ENCODE measurements at regions not wholly inside any gene's neighbourhood (a gene's known extent, or its start where the extent isn't known, plus 50 kb on each side); places are given as distances from the start of the nearest gene placed in this dataset.

DNA sequence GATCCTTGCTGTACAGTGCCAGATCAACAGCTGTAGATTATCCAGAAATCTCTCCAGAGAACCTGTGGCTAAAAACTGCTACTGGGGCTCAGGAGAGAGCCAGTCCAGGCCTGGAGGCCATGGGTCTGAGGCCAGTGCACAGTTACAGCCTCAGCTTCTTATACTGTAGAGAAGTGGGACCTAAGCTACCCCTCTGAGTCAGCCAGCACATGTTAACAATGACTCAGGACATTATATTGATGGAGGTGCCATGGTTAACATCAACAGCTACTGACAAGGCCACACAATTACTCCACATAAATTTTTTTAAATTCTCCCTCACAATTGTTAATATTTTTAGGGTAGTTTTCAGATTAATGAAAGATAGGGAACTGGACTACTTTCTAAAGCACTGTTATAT is 138.5 kb downstream of the RBM26 start:
- no peak for DNase-seq (ENCODE audit: extremely low read depth in 1 of 2, low read depth in 1 of 2)

DNA sequence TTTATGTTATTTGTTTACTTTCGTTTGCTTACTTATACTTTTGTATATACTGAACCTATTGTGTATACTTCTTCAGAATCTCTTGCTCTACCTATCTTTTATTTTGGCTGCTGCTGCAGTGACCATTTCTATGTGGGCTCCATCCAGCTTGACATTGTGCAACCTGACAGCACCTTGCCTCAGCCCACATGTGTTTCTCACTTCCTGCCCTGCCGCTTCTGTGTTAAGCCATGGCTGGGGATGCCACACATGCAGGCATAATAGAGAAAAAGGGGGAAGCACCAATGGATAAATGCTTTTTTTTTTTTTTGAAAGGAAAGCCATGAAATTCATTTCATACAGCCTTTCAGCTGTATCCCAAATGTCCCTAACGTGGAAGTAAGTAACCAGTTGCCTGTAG is 147.6 kb downstream of the RBM26 start:
- DNase-seq (ENCODE audit: extremely low read depth in 1 of 2, low read depth in 1 of 2) = no peak

DNA sequence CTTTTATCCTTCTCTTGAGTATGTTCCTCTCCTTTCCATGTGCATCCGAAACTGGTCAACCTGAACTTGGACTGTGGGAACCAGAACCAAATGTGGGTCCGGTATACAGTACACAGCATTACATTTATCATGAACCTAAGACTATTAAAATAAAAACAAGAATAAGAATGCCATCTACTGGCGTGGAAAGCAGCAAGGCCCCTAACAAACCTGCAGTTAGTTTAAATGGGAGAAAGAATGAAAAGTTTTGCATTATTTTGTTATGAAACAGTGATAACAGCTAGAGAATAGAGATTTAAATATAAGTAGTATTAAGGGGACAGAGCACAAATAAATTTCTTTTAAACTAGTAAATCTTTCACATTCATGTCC is 159.5 kb downstream of the RBM26 start:
- DNase-seq (ENCODE audit: extremely low read depth in 1 of 2, low read depth in 1 of 2) = no peak

DNA sequence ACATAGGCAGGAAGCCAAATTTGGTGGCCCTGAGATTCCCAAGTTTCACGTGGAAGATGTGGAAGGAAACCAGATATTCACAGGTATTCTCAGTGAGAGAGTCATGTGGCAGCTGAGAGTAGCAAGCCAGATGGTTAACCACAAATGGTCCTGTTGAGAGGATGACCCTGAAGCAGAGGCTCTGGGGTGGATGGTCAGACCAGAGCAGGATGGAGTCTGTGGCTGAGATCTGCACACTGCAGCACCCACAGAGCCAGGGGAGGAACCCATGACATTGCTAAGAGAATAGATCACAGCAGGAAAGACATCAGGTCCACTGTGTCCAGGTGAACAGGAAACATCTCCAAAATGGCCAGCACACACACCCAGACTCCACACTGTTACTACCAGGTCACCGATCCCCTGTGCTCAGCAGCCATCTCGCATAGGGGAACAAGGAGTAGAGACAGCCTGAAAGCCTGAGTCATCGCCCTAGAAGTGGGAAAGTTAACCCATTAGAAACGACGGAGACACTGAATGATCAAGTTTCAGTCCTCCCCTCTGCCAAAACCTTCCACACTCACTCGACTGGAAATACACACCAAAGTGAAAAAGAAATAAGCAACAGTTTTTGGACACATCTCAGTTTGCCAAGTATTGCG is 160.0 kb downstream of the RBM26 start:
- no peak for DNase-seq (ENCODE audit: extremely low read depth in 1 of 2, low read depth in 1 of 2)

DNA sequence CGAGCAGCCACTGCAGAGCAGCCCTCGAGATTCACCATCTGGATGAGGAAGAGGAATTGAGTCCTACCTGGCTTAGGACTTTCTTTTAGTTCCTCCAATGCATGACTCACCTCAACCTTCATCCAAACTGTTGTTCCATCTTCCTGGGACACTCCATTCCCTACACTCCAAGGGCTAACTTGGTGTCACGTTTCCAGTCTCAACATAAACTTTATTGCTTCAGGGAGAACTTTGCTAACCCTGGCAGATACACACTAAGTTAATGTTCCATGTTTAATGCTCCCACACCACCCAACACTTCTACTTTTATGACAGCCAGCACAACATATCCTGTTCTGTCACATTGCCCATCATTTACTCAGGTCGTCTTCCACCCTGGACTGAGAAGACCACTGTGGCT is 164.4 kb downstream of the RBM26 start:
- DNase-seq (ENCODE audit: extremely low read depth in 1 of 2, low read depth in 1 of 2) = no peak

DNA sequence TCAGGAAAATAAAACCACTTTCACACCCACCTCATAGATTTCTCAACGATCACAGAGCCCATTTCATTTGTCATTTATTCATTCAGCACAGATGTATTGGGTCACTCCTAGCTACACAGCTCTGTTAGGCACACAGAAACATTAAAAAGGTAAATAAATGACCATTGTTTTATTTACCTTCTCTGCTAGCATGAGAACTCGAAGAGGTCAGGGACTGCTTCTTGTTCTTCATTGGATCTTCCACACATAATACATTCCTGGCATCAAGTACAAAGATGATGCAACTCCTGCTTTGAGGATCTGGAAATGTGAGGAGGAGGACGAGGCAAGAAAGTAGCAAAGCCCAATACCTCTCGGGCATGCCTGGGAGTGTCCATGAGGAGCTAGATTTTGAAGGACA is 168.1 kb downstream of the RBM26 start:
- DNase-seq (ENCODE audit: extremely low read depth in 1 of 2, low read depth in 1 of 2) = no peak

DNA sequence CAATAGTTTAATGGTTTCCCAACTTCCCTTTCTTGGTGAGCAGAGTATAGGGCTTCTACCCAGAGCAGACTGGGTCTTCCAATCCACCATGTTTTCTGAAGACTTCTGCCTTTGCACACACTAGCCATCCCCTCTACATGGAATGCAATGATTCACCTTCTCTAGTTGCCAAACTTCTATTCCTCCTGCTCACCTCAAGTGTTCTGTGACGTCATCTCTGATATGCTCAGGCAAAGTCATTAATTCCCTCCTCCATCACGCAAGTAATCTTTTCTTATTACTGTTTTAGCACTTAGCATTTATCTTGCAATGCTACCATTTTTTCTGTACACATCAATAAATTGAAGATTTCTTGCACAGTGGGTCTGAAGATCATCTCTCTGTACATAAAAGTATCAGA is 174.2 kb downstream of the RBM26 start:
- DNase-seq (ENCODE audit: extremely low read depth in 1 of 2, low read depth in 1 of 2) = no peak

DNA sequence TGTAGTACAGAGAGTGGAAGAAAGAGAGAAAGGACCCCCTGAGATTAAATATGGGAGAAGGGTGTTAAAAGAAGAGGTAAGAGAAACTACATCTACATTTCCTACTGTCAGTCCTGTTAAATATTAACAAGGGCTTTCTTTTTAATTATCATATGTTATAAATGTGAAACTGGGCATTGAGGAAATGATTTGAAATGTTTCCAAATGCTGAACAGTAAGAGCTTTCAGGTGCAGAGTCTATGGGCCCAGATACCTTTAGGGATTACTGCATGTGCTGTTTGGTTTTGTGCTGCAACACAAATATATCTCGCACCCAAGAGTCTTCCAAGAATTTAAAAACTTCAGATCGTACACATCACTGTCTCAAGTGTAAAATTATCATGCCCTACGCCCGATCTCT is 176.3 kb downstream of the RBM26 start:
- no peak for DNase-seq (ENCODE audit: extremely low read depth in 1 of 2, low read depth in 1 of 2)

DNA sequence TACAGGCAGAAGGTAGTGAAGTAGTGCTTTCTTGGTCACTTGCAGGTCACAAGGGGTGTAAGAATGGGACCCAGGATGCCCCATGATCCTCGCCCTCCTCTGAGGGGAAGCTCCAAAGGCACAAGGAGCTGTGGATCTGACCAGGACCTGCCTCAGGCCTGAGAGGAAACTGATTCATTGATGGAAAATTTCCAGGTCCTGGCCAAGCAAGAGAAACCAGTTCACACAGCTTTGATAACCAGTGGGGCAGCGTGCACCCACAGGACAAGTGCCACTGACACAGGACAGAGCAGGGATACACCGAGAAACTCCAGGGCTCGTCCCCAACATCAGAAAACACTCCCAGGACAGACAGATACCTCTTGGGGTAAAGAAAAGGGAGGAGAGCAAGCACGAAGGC is 177.1 kb downstream of the RBM26 start:
- DNase-seq (ENCODE audit: extremely low read depth in 1 of 2, low read depth in 1 of 2) = no peak

DNA sequence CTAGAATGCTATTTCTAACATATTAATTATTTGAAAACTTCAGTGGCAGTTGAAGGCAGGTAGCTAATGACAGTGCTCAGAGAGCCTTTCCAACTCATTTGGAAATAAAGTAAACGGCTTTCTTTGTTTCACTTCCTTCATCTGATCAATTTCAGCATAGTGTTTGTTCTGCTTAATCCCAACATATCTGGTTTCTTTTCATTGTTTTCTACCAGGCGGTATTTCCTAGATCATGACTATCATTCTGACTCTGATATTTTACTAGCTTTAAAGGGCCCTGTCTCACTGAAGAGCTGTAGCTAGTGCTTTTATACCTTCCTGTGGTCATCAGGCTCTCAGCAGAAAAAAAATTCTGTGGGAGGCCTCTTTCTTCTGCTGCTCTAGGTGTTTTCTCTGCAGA is 178.6 kb downstream of the RBM26 start:
- no peak for DNase-seq (ENCODE audit: extremely low read depth in 1 of 2, low read depth in 1 of 2)

DNA sequence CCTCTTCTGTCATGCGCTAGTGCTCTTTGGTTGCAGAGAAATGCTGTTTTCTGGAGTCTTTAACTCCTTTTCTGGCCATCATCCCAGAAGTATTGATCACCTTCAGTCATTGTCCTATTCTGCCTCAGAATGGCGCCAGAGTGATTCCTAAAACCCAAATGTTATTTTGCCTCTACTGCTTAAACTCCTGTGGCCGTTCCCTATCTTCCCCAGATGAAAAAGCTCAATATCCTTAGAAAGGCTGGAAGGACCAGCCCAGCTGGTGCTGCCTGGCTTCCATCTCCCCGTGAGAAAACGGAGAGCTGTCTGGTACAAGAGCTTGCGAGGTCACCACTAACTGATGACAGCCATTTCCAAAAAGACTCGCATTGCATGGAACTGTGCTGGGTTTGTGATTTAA is 179.1 kb downstream of the RBM26 start:
- DNase-seq (ENCODE audit: extremely low read depth in 1 of 2, low read depth in 1 of 2) = no peak

DNA sequence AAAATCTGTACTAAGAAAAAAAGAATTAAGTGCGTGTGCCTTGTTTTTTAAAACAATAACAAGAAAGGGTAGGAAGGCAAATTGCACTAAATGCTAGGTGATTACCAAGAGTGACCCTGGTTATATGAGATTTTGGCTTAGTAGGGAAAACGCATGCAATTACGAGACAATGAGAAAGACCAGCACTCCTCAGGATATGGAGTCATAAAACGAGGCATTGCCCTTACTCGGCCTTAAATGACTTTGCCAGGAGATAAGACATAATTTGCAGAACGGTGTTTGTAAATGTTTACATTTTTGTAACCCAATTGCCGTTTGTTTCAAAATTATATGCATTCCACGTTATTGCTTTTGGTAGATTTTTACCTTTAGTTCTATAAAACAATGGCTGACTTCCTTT is 179.8 kb downstream of the RBM26 start:
- no peak for DNase-seq (ENCODE audit: extremely low read depth in 1 of 2, low read depth in 1 of 2)

DNA sequence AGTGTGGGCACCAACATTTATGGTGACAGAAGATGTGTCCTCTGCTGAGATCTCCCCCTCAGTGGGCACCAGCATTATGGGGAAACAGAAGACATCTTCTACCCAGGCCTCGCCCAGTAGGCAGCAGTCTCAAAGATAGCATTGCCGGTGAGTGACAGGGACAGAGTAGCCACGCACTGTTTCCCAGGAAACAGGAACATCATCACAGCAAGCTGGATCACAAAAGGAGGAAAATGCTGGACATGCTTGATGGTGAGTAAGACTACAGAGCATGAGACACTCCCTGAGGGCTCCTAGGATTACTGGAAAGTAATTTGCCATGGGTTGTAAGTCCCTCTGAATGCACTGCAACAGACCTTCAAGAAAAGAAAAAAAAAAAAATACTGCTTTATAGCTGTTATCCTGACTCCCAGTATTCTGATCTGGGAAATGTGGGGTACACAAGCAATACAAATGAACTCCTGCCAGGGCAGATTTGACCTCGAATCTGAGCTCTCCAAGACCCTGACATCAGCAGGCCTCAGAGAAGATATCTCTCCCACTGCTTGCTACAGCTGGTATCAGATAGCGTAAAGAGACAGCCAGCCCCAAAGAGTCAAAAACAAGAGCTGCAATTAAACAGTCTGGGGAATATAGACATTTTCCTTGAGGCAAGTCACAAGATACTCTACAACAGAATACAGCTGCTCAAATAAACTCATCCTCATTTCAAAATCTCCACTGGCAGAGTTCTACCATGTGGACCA is 180.4 kb downstream of the RBM26 start:
- no peak for DNase-seq (ENCODE audit: extremely low read depth in 1 of 2, low read depth in 1 of 2)

DNA sequence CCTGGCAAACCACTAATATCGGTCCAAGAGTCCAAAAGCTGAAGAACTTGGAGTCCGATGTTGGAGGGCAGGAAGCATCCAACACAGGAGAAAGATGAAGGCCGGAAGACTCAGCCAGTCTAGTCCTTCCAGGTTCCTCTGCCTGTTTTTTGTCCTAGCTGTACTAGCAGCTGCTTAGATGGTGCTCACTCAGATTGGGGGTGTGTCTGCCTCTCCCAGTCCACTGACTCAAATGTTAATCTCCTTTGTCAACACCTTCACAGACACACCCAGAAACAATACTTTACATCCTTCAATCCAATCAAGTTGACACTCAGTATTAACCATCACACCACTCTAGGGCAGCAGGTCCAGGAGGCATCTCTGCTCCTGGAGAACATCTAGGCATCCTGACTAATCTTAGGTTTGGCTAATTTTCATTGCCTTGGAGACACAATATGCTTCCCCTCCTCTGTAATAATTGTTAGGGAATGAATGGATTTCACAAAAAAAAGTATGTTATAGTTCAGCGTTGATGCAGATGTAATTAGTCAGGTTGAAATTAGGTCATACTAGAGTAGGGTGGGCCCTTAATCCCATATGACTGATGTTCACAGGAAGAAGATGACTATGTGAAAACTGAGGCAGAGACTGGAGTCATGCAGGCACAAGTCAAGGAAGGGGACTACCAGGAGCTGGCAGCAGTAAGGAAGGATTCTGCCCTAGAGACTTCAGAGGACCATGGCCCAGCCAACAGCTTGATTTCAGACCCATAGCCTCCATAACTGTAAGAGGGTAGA is 183.4 kb downstream of the RBM26 start:
- no peak for DNase-seq (ENCODE audit: extremely low read depth in 1 of 2, low read depth in 1 of 2)

DNA sequence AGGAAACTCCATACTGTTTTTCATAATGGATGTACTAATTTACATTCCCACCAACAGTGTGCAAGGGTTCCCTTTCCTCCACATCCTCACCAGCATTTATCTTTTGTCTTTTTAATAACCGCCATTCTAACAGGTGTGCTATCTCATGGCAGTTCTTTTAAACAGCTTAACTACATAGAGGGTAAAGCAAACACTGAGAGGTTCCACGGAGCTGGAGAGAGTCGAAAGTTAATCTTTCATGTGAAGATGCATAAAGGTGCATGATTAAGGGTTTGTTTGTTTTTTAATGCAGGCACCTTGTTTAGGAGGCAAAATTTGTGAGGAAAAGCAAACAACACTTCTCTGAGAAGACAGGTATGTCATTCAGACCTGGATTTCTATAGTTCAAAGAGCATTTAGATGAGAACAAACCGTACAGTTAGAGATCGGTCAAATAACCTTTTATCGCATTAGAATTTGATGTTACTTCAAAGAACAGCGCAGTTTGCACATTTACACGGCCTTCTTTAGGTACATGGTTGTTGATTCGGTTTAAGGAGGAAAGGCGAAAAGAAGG is 193.9 kb downstream of the RBM26 start:
- DNase-seq (ENCODE audit: extremely low read depth in 1 of 2, low read depth in 1 of 2) = no peak

DNA sequence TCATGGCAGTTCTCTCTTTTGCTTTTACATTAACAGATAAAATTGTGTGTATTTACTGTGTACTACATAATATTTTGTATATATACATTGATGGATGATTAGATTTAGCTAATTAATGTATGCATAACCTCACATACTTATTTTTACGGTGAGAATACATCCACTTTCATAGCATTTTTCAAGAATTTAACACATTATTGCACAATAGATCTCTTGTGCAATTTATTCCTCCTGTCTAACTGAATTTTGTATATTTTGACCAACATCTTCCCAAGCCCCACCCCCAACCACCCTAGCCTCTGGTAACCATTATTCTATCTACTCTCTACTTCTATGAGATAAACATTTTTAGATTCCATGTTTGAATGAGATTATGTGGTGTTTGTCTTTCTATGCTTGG is 194.7 kb downstream of the RBM26 start:
- no peak for DNase-seq (ENCODE audit: extremely low read depth in 1 of 2, low read depth in 1 of 2)

DNA sequence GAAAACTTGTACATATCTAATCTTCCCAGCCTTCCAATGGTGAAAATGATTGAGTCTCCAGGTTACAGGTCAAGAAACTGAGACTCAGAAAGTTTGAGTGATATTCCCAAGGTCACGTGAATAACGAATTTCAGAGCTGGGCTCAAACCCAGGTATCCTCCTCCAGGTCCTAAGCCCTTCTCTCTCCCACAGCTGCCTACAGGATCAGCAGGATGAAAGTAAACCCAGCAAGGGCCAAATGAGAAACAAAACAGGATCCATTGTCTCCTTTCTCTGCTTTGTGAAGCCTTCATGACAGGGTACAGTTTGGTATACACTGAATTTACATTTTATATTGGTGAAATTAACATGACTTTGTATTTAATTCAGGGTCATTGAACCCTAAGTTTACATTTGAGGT is 208.1 kb downstream of the RBM26 start:
- DNase-seq (ENCODE audit: extremely low read depth in 1 of 2, low read depth in 1 of 2) = no peak

DNA sequence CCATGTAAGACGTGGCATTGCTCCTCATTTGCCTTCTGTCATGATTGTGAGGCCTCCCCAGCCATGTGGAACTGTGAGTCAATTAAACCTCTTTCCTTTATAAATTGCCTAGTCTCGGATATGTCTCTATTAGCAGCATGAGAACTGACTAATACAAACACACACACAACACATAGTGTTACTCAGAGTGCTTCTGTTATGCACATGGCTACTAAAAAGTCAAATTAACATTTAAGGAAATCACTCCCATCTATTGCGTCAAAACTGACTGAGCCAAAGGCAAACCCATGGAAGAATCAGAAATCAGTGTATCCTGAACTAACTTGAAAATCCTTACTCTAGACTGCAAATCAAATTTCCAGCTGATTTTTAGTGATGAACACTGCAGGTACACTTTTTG is 209.2 kb downstream of the RBM26 start:
- no peak for DNase-seq (ENCODE audit: extremely low read depth in 1 of 2, low read depth in 1 of 2)

DNA sequence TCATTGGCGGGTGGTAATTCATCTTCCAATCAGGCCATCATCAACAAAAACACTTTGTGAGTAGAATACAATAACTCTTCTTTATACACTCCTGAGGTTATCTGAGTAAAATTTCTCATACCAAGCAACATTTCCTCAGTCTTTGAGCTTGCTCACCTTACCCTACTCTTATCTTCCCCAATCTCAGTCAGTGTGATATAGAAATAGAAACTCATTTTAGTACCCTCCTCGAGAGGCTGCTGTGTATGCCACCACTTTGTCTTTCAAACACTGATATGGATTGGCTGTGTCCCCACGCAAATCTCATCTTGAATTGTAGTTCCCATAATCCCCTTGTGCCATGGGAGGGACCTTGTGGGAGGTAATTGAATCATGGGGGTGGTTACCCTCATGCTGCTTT is 209.7 kb downstream of the RBM26 start:
- no peak for DNase-seq (ENCODE audit: extremely low read depth in 1 of 2, low read depth in 1 of 2)

DNA sequence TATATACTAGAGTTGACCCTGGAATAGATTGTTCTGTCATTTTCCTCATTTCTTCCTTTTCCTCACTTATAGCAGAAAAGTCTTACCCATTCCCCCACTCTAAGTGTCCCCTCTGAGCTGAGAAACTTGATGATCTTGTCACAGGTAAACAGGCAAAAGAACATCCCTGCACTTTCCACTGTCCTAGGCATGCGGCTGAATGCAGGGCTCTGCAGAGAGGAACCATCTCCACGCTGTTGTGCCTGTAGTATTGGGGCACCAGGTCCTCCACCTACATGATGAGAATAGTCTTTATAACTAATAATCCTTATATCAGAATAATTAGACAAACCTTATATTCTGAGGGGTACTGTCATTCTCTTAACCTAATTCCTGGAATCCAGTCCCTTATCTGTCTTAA is 211.3 kb downstream of the RBM26 start:
- DNase-seq (ENCODE audit: extremely low read depth in 1 of 2, low read depth in 1 of 2) = no peak

DNA sequence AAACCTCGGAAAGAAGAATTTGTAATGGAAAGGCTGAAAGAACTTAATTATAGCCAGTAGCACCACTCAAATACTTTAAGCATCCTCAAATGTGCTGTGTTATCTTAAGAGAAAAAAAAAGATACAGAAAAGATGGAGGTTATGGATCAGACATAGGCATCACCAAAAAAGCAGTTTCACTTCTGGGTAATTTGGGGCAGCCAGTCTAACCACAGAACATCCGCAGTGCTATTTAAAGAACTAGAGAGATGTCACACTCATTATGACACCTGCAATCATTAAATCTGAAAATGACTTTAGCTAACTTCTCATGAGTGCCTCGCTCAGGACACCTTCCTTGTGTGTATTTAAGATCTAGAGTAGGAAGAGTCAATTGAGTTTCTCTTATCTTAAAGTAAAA is 211.8 kb downstream of the RBM26 start:
- peak in 1 of 2 donors; percentile 25 for DNase-seq (ENCODE audit: extremely low read depth in 1 of 2, low read depth in 1 of 2)

DNA sequence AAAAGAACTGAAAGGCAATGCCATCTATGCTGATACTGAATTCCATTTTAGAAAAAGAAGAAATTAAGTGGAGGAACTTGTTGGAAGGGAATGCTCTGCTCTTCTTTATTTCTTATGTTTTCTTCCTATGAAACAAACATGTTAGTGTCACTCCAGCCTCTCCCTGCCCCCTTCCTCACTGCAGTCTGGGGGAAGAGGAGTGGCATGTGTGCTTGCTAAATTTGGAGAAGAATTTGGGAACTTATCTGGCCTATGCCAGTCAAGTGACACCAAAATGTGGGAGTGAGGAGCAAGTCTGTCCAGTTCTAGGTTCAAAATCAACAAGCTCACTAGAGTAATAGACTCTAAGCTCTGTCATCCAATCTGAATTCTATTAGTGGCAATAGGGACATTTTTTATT is 214.6 kb downstream of the RBM26 start:
- DNase-seq (ENCODE audit: extremely low read depth in 1 of 2, low read depth in 1 of 2) = no peak
